ENCODE measurements at regions not wholly inside any gene's neighbourhood (a gene's known extent, or its start where the extent isn't known, plus 50 kb on each side); places are given as distances from the start of the nearest gene placed in this dataset.
"Not testable (repeated sequence)": the region's sequence is repeated elsewhere in the genome, so short reads cannot be mapped to it uniquely, and the experiment has no call there.

DNA sequence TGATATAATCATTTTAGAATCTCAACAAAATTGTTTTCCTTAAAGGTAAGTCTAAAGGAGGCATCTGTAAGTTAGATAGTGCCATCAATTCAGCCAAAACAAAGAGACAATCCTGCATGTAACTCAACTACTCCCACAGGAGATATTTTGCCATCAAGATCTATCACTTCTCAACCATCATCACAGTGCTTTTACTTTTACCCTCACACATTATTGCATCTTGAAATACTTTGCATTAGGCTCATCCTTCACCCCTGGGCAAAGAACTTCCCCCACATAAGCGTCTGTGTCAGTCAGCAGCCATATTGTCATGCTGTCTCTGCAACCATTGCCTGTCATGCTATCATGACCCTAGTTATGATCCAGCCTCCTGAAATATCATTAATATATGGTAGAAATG lies 54.9 kb upstream of the NLGN1 start:
- DNase-seq: no peak

DNA sequence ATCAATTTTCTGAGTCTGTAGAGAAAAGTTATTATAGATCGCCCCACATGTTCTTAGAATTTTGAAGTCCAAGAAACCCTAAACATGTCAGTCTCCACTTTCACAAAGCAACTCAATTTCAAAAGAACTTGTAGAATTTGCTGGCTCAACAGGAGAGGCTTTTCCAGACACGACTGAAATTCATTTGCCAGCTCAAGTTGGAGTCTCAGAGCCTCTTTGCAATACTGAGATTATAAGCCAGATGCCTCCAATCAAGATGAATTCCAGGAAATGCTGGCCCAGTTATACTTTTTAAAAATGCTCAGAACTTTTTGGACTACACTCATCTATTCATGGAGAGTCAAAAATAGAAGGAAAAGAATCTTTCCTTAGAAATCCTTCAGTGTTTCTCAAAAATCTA lies 56.9 kb upstream of the NLGN1 start:
- DNase-seq: no peak

DNA sequence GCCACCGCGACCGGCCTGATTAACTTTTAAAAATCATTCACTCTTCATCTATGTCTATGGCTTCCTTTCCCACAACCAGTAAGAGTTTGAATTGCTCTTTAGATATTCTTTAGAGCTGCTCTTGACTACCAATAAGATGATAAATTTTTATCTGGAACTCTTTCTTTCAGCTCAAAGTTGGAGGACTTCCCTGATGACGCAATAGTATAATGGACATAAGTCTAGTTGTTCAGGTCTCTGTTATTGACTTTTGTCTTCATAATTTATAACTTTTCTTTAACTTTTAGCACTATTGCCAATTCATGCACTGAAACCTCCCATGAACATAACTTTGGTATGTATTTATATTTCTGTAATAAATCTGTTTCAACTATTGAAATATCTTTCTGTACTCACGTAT lies 61.3 kb upstream of the NLGN1 start:
- DNase-seq: no peak

DNA sequence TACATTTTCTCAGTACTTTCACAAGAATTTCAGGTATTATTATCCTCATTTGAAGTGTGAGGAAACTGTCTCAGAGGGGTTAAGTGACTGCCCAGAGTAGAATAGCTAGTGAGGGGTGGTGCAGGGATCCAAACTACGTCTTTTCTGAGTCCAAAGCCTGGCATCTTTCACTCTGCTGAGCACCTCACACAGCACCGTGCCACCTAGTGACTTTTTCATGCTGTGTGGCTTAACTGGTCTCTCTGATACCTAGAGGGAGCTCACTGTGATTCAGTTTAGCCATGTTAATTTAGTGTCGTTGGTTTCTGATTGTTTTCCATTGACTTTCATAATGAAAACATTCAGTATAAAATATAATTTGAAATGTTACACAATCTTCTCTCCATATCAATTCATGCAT lies 91.4 kb upstream of the NLGN1 start:
- no peak for DNase-seq

DNA sequence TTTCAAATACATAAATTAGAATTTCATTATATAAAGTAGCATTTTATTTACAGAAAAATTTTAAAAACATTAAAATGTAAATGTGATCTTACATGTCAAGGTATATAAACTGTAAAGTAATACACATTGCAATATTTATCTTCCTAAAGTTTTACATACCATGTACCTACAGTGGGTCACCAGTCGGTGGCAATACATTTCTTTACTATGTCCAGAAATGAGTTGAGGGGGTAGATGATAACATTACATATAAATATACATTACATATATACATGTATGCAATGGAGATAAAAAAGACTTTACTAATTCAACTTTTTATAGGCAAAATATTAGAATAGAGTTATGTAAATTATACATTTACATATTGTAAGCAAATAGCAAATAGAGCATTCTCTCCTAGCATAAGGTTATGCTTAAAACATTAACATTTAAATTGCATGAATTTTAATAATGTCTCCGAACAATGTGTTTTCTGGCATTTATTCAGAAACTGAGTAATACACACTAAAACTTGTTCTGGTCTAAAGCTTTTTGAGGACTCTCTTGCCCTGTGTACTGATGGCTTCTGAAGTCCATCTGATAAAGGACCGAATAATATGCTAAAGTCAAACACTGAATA lies 93.3 kb upstream of the NLGN1 start:
- DNase-seq: no peak

DNA sequence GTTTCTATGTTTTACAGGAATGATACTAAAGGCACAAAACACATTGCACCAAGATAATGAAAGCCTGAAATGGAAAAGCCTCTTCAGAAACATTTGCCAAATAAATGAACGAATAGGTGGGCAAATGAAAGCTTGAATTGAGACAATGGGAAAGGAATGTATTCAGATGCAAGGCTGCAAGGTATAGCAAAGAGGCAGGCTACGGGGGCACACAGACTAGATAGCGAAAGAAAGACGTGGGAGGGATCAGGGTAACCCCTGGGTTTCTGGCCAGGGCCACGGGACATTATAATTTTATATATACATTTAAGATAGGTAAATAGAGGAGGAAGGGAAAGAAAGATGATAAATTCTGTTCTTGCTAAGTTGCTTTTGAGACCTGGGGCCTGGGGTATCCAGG lies 95.9 kb upstream of the NLGN1 start:
- no peak for DNase-seq

DNA sequence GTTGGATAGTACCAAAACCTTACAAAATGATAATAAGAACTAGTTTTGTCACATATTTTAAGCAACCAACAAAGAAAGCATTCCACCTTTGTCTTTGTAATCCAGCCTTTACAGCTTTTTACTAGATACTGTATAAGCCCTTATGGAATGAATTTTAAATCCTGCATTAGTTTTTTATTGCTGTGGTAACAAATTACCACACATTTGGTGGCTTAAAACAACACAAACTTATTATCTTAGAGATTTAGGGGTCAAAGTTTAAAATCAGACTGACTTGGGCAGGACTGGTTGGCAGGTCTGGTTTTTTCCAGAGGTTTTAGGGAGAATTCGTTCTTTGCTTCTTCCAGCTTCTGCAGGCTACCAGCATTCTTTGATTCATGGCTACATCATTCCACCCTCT lies 108.5 kb upstream of the NLGN1 start:
- DNase-seq: no peak

DNA sequence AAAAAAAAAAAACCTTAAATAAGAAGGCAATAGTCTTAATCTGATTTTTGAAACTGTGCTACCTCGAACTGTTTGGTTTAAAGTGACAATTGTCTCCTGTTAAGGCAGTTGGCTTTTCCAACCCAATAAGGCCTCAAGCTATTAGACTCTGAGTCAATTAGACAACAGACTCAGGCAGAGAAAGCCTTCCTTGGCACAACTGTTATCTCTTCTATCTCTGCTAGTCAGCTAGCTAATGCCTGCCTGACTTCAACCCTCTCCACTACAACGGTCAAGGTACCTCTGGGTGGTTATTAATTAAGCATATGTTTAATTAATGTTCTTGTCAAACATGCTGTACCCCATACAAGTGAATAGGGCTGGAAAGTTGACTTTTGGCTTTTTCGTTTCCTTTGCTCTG lies 110.2 kb upstream of the NLGN1 start:
- no peak for DNase-seq

DNA sequence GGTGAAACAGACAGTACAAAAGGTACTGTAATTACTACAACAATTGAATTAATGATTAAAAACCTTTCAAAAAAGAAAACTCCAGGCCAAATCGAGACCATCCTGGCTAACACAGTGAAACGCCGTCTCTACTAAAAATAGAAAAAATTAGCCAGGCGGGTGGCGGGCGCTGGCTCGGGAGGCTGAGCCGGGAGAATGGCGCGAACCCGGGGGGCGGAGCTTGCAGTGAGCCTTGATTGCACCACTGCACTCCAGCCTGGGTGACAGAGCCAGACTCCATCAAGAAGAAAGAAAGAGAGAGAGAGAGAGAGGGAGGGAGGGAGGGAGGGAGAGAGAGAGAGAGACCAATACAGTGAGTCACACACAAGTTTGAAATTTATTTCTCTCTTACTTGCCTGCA lies 111.0 kb upstream of the NLGN1 start:
- DNase-seq: not testable (repeated sequence)

DNA sequence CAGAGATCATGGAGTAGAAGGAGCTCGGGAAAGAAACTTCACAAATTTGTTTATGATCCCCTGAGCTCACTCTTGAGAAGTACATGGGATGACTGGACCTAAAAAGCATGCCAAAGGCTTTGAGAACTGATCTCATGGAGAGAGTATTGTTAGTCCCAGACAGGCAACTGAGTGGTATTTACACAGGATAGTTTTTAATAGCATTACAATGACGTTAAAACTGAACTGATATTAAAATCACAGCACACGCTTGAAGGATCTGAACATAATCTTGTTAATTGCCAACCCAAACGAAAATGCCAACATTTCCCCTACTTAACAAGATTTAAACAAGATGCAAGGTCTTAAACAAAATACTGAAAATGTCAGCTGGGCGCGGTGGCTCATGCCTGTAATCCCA lies 113.2 kb upstream of the NLGN1 start:
- no peak for DNase-seq

DNA sequence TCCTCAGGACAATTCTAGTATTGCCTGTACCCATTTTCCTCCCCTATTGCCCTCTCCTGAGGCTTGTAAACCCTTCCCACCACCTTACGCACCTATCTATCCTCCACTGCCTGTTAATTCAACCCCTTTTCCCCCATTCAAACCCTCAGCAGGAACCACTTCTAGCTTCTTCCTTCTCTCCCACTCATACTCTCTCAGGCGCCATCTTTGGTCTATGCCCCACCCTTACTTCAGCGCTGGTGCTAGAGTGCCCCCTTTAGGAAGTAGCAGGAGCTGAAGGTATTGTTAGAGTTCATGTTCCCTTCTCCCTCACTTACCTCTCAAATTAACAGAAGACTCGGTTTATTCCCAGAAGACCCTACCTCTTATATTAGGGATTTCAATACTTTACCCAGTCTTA lies 121.8 kb upstream of the NLGN1 start:
- no peak for DNase-seq

DNA sequence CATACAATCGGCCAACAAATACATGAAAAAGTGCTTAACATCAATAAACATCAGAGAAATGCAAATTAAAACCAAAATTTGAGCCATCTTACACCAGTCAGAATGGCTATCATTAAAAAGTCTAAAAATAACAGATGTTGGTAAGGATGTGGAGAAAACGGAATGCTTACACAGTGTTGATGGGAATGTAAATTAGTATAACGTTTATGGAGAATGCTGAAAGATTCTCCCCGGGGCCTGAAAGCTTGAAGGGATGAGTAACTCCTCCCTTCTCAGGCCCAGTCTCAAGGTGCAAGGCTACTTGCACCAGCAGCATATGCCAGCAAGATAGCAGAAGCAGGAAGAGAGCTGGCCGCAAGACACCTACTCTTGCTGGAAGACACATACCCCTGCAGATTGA lies 123.7 kb upstream of the NLGN1 start:
- no peak for DNase-seq

DNA sequence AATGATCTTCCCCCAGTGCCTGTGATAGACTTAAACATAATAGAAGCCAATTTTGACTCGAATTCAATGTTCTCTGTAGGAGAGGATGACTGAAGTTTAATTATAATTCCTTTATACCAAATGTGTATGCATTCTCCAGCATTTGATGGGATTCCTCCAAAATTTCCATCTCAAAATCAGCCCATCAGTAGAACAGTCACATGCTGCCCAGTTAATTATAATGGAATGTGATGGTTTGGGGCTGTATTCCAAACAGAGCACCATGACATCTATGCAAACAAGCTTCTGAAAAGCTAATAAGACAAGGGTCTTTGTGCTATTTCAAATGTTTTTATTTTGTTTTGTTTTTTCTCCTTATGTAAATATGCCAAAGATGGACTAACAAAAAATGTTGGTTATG lies 127.7 kb upstream of the SPATA16 start:
- no peak for DNase-seq

DNA sequence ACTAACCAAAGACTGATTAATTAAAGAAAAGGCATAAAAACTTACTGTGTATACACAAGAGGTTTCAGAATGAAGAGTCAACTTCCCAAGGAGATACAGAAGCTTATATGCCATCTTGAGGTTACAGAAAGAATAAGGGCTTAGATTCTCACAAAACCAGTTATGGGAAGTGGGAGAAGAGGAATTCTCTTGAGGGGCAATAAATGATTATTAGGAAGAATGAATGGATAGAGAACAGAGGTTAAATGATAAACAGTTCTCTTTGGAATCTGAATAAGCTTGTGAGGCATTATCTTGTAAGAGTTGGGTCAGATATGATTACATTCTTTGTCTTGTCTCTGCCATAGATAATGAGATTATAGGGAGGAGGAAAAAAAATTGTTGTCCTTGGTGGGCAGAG lies 126.7 kb upstream of the SPATA16 start:
- no peak for DNase-seq

DNA sequence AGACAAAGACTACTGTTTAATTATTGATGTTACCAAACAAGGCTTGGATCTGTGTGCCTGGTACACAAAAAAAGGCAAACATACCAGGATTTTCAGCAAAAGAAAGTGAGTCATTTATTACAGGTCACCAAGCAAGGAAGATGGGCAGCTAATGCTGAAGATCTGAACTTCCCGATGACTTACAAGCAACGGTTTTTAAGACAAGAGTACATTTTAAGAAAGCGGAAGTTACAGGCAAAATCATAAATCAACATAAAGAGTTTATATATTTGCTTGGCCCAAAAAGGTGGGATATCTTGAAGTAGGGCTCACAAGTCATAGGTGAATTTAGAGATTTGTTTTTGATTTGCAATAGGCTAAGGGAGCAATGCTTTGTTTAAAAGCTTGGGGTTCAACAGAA lies 125.4 kb upstream of the SPATA16 start:
- no peak for DNase-seq

DNA sequence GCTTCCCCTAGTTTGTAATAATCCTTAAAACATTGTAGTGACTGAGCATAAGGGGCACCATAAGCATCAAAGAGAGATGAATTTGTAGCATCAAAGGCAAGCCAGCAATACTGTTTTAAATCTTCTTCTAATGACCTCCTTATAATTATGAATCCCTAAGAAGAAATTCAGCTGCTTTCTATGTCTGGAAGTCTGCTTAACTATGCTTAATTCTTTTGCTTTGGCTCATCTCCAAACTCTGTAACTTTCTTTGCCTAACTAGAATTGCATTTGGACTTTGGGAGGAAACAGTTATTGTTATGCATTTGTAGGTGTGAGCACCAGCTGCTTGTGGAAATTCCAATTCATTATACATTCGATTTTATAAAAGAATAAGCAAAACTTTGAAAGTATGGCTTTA lies 117.7 kb upstream of the SPATA16 start:
- no peak for DNase-seq

DNA sequence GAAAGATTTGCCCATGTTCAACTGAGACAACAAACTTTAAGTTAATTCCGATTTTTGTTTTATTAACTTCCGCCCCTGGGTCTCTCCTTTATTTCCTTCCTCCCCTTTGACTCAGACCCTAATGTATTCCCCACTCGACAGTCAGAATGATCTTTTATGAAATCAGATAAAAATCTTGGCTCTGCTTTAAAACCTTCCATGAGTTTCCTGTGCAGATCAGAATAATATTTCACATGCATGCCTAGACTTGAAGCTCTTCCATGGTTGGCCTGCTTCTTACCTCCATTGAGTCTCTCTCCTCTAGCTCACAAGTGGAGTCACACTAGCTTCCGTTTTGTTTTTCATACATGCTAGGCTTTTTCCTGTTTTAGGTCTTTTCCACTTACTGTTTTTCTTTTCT lies 116.8 kb upstream of the SPATA16 start:
- no peak for DNase-seq

DNA sequence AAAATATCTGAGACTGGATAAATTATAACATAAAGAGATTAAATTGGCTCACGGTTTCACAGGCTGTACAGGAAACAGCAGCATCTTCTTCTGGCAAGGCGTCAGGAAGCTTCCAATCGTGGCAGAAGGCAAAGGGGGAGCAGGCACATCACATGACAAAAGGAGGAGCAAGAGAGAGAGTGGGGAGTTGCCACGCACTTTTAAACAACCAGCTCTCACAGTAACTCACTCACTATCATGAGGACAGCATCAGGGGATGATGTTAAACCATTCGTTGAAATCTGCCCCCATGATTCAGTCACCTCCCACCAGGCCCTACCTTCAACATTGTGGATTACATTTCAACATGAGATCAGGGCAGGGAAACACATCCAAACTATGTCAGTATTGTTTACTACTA lies 114.5 kb upstream of the SPATA16 start:
- DNase-seq: no peak

DNA sequence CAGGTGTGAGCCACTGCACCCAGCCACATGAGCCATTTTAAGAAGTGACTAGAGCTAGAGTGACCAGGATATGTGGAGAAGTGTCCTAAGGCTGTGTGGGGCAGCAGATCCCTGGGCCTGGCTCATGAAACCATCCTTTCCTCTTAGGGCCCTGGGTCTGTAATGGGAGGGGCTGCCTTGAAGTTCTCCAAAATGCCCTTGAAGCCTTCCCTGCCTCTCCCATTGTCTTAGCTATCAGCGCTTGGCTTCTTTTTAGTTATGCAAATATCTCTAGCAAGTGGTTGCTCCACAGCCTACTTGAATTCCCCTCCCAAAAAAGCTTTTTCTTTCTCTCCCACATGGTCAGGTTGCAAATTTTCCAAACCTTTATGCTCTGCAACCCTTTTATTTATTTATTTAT lies 112.4 kb upstream of the SPATA16 start:
- DNase-seq: no peak

DNA sequence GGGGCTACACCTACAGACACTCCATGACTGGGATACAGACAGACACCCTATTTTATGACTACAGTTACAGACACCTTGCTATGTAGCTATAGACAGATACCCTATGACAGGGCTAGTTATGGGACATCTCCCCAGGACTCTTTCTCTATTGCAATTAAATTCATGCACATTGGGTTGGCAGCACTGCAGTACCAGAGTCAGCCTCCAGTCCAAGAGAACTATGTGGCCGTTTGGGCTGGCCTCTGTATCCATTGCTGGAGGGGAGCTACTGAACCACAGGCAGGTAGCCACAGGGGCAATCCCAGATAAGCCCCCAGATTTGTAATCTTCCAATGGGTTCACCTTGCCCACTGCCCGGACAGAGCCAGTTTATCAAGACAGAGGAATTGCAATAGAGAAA lies 108.4 kb upstream of the SPATA16 start:
- no peak for DNase-seq

DNA sequence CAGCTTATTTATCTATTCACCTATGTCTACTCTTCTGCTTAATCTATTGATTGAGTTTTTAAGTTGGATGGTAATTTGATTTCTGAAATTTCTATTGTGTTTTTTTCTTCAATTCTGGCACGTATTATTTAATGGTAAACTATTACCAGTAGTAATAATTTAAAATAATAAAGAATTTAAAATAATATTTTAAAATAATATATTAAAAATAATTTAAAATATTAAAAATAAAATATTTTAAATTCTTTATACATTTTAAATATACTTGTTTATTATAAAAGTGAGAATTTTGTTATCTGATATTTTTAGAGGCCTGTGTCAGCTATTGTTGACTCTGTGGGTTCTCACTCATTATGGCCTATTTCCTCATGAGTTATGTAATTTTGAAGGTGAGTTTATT lies 100.7 kb upstream of the SPATA16 start:
- no peak for DNase-seq

DNA sequence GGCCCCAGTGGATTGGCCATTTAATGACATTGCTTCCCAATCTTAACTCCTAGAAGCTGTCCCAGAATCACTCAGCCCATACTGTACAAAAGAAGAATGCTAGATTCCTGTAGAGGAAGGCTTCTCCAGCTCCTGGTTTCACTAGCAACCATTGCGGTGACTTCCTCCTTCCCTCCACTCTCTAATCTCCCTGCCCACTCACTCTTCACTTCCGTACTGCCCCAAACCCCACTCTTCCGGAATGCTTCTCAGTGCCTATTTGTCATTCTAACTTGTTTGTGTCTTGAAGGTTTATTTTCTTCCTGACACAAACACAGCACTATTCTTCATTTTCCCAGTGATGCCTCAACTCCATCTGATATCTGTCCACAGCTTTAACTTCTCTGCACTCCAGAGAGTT lies 97.1 kb upstream of the SPATA16 start:
- DNase-seq: no peak

DNA sequence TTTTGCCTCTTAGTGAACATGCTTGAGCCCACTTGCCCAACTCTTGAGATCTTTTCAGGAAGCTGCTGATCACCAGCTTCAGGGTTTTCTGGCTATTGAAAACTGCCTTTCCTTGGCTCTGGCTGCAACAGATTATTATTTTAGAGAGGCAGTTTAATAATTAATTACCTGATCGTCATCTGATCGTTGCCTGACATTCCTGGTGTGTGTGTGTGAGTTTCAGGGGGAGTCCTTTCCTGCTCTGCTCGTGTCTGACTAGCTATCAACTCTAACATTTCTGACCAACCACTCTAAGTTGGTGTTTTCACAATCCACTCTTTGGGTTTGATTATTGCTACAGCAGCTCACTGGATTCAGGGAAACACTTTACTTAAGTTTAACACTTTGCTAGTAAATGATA lies 84.3 kb upstream of the SPATA16 start:
- peak; percentile 36 for DNase-seq

DNA sequence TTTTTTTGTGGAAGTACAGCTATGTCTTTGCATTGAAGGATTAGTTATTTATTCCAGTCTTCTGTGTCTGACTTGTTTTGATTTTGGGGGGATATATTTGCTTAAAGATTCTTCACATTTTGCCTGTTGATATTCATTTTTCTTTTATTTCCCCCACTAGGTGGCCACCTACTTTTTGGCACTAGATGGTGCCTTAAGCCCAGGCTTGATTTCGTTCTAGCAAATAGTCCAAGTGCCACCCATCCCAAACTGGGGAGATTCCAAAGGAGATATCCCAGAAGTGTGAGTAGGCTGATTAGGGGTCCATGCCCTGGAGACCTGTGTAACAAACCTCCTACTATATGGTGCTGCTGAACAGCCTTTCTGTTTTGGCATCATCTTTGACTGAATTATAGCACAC lies 80.0 kb upstream of the SPATA16 start:
- peak; percentile 4 for DNase-seq

DNA sequence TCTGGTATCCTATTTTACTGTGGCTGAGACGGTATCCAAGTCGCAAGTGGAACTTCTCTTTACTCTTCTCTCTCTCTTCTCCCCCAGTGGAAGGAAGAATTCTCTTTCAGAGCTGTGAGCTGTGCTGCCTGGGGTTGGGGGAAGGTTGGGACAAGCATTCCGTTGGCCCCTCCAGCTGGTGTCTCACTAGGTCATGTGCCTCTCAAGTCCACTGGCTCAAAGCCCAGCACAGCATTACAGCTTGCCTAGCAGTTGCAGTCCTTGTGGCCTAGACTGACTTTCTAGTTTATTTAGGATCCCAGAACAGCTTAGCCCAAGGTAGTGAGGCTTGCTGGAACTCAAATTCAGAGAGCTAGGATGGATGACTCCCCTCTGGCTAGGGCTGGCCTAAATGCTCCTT lies 76.1 kb upstream of the SPATA16 start:
- no peak for DNase-seq

DNA sequence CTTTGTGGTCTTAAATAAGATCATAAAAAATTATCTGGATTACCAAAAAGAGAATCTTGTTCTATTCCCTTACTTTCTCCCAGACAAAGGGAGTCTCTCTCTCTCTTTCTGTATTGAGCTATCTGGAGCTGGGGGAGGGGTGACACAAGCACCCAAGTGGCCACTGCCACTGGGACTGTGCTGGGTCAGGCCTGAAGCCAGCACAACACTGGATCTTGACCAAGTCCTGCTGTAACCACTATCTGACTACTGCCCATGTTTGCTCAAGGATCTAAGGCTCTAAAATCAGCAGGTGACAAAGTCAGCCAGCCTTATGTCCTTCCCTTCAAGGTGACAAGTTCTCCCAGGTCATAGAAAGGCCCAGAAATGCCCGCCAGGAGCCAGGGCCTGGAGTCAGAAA lies 75.0 kb upstream of the SPATA16 start:
- DNase-seq: no peak
